T-helper 9 cell (primary cell): ENCODE measurements at regions not wholly inside any gene's neighbourhood (a gene's known extent, or its start where the extent isn't known, plus 50 kb on each side); places are given as distances from the start of the nearest gene placed in this dataset.
"Not testable (repeated sequence)": the region's sequence is repeated elsewhere in the genome, so short reads cannot be mapped to it uniquely, and the experiment has no call there.

ENCODE experiments used
- DNase-seq: peaks from one replicate; pipeline ENCODE4 v3.0.0-alpha.2; 2020

DNA sequence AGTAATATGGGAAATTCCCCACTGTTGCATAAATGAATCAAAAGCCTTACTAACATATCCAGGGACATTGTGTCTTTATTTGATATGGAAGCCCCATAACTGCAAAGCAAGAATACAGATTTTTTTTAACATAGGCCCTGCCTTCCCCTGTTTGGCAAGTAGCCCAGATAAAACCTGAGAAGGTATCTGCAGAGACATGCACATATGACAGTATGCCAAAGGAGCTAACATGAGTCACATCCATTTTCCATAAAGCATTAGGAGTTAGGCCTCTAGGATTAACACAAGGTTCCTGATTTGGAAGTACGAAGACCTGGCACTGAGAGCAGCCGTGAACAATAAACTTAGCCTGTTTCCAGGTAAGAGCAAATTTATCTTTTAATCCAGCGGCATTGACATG is 1505.9 kb downstream of the UQCRFS1 start:
- not testable (repeated sequence) for DNase-seq

DNA sequence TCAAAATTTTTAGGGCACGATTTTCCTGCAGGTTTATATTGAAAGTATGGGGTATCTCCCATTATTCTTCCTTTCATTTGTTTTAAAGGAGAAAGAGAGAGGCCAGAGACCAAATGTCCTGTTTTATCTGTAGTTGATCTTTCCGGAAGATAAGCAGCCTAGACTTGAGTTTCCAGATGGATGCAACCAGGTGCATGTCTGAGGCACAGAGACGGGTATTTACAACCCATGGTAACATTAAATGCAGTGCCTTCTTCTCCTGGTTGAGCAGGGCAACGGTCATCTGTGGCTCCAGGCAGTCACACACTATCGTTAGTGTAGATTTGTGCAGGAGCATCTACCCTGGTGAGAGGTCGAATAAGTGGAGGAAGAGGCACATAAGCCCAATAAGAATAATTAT is 1507.1 kb downstream of the UQCRFS1 start:
- no peak for DNase-seq

DNA sequence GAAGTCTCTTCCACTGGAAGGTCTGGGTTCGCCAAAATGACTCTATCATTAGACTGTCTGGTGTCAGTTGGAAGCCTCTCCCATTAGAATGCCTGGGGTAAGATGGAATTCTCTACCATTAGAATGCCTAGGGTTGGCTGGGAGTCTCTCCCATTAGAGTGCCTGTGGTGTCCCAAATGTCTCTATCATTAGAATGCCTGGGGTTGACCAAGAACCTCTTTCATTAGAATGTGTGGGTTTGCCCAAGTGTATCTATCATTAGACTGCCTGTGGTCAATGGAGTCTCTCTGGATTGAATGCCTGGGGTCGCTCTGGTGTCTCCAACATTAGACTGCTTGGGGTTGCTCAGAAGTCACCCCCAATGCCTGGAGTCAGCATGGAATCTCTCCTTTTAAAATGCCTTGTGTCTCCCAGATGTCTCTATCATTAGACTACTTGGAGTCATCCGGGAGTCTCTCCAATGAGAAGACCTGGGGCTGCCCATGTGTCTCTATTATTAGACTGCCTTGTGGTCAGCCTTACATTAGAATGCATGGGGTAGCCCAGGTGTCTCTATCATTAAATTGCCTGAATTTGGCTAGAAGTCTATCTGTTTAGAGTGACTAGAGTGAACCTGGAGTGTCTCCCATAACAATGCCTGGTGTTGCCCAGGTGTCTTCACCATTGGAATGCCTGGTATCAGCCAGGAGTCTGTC is 1518.4 kb downstream of the UQCRFS1 start:
- no peak for DNase-seq

DNA sequence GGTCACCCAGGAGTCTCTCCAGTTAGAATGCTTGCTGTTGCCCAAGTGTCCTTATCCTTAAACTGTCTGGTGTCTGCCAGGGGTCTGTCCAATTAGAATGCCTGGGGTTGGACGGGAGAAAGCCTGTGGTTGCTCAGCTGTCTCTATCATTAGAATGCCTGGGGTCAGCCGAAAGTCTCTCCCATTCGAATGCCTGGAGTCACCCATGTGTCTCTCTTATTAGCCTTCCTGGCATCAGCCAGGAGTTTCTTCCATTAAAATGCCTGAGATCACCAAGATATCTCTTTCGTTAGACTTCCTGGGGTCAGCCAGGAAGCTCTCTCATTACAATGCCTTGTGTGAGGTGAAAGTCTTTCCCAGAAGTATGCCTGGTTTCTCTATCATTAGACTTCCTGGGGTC is 1521.0 kb downstream of the UQCRFS1 start:
- DNase-seq, result no peak

DNA sequence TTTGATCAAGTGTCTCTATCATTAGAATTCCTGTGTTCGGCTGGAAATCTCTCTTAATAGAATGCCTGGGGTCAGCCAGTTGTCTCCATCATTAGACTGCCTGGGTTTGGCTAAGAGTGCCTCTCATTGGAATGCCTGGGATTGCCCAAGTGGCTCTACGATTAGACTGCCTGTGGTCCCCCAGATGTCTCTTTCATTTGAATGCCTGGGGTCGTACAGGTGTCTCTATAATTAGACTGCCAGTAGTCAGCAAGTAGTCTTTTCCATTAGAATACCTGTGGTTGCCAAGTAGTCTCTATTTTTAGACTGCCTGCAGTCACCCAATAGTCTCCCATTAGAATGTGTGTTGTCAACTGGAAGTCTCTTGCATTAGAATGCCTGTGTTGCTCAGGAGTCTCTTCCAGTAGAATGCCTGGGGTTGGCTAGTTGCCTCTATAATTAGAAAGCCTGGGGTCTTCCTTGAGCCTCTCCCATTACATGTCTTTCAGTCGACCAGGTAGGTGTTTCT is 1523.2 kb downstream of the UQCRFS1 start:
- no peak for DNase-seq

DNA sequence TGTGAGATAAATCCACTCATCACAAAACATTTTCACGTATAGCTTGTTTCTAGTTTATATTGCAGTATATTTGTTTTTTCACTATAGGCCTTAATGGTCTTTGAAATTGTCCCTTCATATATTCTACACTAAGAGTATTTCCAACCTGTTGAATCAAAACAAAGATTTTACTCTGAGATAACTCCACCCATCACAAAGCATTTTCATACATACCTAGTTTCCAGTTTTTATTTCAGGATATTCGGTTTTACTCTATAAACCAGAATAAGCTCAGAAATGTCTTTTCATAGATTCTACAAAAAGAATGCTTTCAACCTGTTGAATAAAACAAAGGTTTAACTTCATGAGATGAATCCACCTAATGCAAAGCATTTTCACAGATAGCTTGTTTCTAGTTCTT is 1528.7 kb downstream of the UQCRFS1 start:
- no peak for DNase-seq

GRCh38 chr19:27681972-27682371 is 1531.0 kb downstream of the UQCRFS1 start:
- DNase-seq, result no peak

DNA sequence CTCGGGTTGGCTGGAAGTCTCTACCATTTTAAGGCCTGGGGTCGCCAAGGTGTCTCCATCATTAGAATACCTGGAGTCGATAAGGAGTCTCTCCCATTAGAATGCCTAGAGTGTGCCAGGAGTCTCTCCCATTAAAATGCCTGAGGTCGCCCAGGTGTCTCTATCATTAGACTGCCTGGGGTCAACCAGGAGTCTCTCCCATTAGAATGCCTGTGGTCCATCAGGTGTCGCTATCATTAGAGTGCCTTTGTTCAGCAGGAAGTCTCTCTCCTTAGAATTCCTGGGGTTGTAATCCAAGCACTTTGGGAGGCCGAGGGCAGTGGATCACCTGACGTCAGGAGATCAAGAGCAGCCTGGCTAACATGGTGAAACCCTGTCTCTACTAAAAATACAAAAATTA is 1533.0 kb downstream of the UQCRFS1 start:
- DNase-seq, result no peak

DNA sequence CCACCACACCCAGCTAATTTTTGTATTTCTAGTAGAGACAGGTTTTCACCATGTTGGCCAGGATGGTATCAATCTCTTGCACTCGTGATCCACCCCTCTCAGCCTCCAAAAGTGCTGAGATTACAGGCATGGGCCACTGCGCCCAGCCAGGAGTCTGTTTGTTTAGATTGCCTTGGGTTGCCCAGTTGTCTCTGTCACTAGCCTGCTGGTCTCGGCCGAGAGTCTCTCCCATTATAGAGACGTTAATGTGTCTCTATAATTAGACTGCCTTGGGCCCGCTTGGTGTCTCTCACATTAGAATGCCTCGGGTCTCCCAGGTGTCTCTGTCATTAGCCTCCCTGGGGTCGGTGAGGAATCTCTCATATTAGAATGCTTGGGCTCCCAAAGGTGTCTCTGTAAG is 1533.6 kb downstream of the UQCRFS1 start:
- DNase-seq, result no peak

- DNase-seq, result no peak
Observed at GRCh38 chr19:27676877-27677276, 1536.1 kb downstream of the UQCRFS1 start.

GRCh38 chr19:27676334-27676733 is 1536.6 kb downstream of the UQCRFS1 start:
- no peak for DNase-seq

- no peak for DNase-seq
Observed at GRCh38 chr19:27675771-27676170, 1537.2 kb downstream of the UQCRFS1 start.

DNA sequence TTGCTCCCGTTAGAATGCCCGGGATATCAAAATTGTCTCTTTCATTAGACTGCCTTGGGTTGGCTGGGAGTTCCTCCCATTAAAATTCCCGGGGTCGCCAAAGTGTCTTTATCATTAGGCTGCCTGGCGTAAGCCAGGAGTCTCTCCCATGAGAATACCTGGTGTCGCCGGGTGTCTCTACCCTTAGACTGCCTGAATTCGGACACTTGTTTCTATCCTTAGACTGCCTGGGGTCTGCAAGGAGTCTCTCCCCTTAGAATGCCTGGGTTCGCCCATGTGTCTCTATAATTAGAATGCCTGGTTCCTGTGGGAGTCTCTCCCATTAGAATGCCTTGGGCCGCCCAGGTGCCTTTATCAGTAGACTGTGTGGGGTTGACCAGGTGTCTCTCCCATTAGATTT is 1538.2 kb downstream of the UQCRFS1 start:
- no peak for DNase-seq

- no peak for DNase-seq
Observed at GRCh38 chr19:27673986-27674385, 1539.0 kb downstream of the UQCRFS1 start.

- DNase-seq, result no peak
Observed at GRCh38 chr19:27672309-27673047, 1540.5 kb downstream of the UQCRFS1 start.

DNA sequence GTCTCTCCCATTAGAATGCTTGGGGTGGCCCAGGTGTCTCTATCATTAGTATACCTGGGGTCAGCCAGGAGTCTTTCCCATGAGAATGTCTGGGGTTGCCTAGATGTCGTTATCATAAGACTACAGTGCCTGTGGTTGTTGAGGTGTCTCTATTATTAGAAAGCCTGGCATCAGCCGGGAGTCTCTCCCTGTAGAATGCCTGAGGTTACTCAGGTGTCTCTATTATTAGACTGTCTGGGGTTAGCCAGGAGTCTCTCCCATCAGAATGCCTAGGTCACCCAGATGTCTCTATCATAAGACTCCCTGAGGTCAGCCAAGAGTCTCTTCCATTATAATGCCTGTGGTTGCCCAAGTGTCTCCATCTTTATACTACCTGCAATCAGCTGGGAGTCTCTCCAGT is 1541.1 kb downstream of the UQCRFS1 start:
- DNase-seq, result no peak

- no peak for DNase-seq
Observed at GRCh38 chr19:27660428-27660827, 1552.5 kb downstream of the UQCRFS1 start.

GRCh38 chr19:27657271-27658051 is 1555.5 kb downstream of the UQCRFS1 start:
- DNase-seq, result no peak

GRCh38 chr19:27654266-27654990 is 1558.5 kb downstream of the UQCRFS1 start:
- no peak for DNase-seq

DNA sequence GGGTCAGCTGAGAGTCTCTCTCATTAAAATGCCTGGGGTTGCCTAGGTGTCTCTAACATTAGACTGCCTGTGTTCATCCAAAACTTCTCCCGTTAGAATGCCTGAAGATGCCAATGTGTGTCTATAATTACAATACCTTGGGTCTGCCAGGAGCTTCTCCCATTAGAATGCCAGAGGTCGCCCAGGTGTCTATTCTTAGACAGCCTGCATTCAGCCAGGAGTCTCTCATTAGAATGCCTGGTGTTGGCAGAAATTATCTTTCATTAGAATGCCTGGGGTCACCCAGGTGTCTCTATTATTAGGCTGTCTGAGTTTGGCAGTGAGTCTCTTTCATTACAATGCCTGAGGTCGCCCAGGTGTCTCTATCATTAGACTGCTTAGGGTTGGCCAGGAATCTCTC is 1560.2 kb downstream of the UQCRFS1 start:
- DNase-seq, result no peak

DNA sequence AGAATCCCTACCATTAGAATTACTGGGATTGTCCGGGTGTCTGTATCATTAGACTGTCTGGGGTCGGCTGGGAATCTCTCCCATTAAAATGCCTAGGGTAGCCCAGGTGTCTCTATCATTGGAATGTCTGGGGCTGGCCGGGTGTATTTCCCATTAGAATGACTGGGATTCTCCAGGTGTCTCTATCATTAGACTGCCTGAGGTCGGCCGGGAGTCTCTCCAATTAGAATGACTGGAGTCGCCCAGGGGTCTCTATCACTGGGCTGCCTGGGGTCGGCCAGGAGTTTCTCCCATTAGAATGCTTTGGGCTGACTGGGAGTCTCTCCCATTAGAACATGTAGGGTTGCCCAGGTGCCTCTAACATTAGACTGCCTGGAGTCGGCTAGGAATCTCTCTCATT is 1560.7 kb downstream of the UQCRFS1 start:
- DNase-seq, result no peak

GRCh38 chr19:27647423-27647822 is 1565.5 kb downstream of the UQCRFS1 start:
- DNase-seq, result no peak

- no peak for DNase-seq
Observed at GRCh38 chr19:27635401-27635800, 1577.5 kb downstream of the UQCRFS1 start.
